Chondrocyte (in vitro differentiated cells): ENCODE measurements at regions not wholly inside any gene's neighbourhood (a gene's known extent, or its start where the extent isn't known, plus 50 kb on each side); places are given as distances from the start of the nearest gene placed in this dataset.
A peak's percentile ranks its signal among the peaks of the same experiment; 100 is the strongest.

Source experiments
- DNase-seq: peaks from one replicate; pipeline ENCODE4 v3.0.0; 2021; ENCODE audit warnings: mixed read lengths, low spot score
- H3K27ac Mint-ChIP-seq: one replicate; pipeline ENCODE4 v1.8.0; 2021; ENCODE audit warnings: mild to moderate bottlenecking, moderate library complexity, mixed read lengths; ENCODE audit not compliant: unreplicated experiment
- H3K27me3 Mint-ChIP-seq: 2 replicates; pipeline ENCODE4 v1.8.0; 2021; ENCODE audit warnings: low read depth, mixed read lengths
- H3K36me3 Mint-ChIP-seq: 2 replicates; pipeline ENCODE4 v1.8.0; 2021; ENCODE audit warnings: low read depth, mixed read lengths
- H3K4me1 Mint-ChIP-seq: 2 replicates; pipeline ENCODE4 v1.8.0; 2021; ENCODE audit warnings: low read depth, mild to moderate bottlenecking, mixed read lengths
- H3K4me3 Mint-ChIP-seq: one replicate; pipeline ENCODE4 v1.8.0; 2021; ENCODE audit warnings: mild to moderate bottlenecking, moderate library complexity, mixed read lengths; ENCODE audit not compliant: unreplicated experiment
- H3K9me3 Mint-ChIP-seq: 2 replicates; pipeline ENCODE4 v1.8.0; 2021; ENCODE audit warnings: low read depth, mixed read lengths
- TF ChIP-seq, protein P1 (sequence below): fragments of 200-600 bp; sonication (generic); IDR thresholded peaks from 2 replicates; pipeline ENCODE4 v1.5.0; 2021; ENCODE audit warnings: antibody characterized with exemption, mild to moderate bottlenecking, moderate library complexity

DNA sequence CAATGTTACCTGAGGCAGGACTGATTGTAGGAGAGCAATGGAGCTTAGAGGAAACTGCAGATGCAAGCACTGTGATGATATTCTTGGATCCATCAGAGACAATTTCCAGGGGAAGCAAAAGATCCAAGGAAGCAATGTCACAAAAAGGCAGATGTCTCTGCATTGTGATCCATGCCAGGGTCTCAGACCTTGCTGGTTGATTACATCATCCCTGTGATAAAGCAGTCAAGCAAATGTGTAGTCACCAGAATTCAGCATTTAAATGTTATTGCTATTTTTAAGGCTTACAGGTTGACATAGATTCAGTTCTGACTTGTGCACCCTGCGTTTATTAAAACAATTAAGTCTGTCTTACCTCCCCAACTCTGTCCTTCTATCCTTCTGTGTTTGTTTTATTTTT is 56.8 kb upstream of the CCDC85A start:
- H3K4me3 Mint-ChIP-seq, result no peak overlapping the region
- H3K36me3 Mint-ChIP-seq, result no peaks in the 10 kb centered on the region
- H3K4me1 Mint-ChIP-seq, result no peaks in the 10 kb centered on the region
- peaks cover 16% of the 10 kb centered on the region for H3K27me3 Mint-ChIP-seq
- no peaks in the 10 kb centered on the region for H3K9me3 Mint-ChIP-seq
- H3K27ac Mint-ChIP-seq, result no peak overlapping the region
- TF ChIP-seq, protein P1, sequence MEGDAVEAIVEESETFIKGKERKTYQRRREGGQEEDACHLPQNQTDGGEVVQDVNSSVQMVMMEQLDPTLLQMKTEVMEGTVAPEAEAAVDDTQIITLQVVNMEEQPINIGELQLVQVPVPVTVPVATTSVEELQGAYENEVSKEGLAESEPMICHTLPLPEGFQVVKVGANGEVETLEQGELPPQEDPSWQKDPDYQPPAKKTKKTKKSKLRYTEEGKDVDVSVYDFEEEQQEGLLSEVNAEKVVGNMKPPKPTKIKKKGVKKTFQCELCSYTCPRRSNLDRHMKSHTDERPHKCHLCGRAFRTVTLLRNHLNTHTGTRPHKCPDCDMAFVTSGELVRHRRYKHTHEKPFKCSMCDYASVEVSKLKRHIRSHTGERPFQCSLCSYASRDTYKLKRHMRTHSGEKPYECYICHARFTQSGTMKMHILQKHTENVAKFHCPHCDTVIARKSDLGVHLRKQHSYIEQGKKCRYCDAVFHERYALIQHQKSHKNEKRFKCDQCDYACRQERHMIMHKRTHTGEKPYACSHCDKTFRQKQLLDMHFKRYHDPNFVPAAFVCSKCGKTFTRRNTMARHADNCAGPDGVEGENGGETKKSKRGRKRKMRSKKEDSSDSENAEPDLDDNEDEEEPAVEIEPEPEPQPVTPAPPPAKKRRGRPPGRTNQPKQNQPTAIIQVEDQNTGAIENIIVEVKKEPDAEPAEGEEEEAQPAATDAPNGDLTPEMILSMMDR, result no peak
- no peak for DNase-seq

DNA sequence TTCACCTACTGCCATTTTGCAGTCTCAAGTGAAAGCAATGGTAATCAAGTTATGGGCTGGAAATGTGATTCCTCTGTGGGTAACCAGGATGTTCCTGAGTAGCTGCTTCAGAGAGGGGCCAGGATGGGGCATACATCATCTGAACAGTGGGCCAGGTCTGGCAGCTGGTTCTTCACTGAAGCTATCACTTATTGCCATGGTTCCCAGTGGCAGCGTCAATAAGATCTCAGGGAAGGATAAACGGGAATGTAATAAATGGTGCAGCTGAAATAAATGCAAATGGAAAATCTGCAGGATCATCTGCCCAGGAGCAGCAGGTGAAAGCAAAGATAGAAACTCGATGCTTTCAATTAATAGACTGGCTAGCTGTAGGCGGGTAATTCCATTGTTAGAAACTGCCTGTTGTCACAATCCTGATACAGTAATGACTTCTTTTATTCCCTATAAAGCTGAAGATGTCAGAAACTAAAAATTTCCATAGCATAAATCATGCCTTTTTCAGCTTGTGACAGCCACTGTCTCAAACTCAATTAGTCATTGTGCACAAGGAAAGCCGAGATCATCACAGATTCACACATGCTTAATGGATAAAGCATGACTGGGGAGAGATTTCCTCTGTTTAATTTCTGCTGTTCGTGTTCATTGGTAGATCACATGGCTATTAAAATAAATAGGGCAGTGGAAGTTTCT is 56.2 kb upstream of the CCDC85A start:
- Mint-ChIP-seq H3K9me3 (no peaks in the 10 kb centered on the region), H3K27me3 (peaks cover 16% of the 10 kb centered on the region), H3K36me3 (no peaks in the 10 kb centered on the region), H3K4me1 (no peaks in the 10 kb centered on the region), H3K4me3 (no peak overlapping the region), H3K27ac (no peak overlapping the region)
- DNase-seq, result no peak
- TF ChIP-seq, protein P1, result no peak

DNA sequence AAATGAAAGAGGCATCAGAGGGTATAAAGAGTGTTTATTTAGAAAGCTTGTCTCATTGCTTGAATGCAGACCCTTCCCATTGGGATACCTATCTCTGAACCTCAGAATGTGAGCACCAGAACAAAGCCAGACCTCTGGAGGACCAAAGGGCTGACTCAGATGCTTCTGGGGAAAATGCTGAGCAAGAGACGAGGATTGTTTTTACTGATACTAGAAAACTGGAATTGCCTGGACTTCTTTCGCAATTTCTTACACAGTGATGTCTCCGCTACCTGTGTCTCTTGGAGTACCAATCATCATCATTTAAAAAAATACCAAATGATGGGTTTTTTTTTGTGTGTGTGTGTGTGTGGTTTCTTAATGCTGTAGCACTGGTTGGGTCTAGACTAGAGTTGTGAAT is 55.6 kb upstream of the CCDC85A start:
- DNase-seq, result no peak
- Mint-ChIP-seq H3K4me1 (no peaks in the 10 kb centered on the region), H3K27me3 (peaks cover 15% of the 10 kb centered on the region), H3K9me3 (no peaks in the 10 kb centered on the region), H3K4me3 (no peak overlapping the region), H3K27ac (no peak overlapping the region), H3K36me3 (no peaks in the 10 kb centered on the region)
- TF ChIP-seq, protein P1, result no peak

DNA sequence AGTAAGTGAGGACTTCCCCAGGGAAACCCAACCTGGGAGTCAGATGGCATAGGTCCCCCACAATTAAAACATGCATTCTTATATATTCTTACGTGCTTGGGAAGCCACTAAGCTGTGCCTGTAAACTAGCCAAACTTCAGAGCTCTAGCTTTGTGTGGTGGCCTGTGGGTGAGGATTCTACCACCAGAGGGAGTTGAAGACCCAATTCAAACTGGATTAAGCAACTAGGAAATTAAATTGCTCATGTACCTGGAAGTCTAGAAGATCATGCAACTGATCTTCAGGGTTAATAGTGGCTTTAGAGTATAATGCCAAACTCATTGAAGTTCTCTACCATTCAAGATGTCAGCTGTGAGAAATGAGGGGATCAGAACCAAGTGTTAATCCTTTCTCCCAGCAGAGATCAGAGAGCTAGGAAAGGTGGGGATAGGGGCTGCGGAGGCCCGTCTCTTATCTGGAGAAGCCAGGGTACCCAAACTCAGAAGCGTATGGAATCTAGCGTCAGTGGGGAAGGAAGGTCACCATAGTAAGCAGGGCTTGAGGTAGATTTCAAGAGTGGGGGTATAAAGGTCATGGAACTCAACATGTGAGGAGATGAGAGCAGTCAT is 53.2 kb upstream of the CCDC85A start:
- no peaks in the 10 kb centered on the region for H3K4me1 Mint-ChIP-seq

DNA sequence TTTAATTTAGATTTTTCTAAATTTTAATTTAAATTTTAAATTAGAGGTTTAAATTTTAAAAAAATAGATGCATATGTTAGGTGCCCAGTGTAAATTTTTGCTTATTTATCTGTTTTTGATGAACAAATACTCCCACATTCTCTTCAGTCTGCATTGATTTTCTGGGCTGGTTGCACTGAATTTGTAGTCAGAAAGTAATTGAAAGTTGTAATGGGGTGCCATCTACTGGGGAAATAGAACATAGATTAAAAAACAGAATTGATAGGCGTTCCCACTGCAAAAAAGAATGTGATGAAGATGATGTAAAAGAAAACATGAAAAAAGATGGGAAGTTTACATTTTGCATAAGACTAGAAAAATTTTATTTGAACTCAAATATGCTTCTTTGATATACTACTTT is 51.7 kb upstream of the CCDC85A start:
- Mint-ChIP-seq H3K27me3 (peaks cover 5% of the 10 kb centered on the region), H3K9me3 (no peaks in the 10 kb centered on the region), H3K36me3 (no peaks in the 10 kb centered on the region), H3K27ac (no peak overlapping the region), H3K4me1 (no peaks in the 10 kb centered on the region), H3K4me3 (no peak overlapping the region)
- TF ChIP-seq, protein P1, result peak; percentile 83
- DNase-seq, result no peak

More for the DNA sequence above, 53.2 kb upstream of the CCDC85A start:
- TF ChIP-seq, protein P1, result peak; percentile 80
- H3K27me3 Mint-ChIP-seq, result peaks cover 11% of the 10 kb centered on the region
- H3K9me3 Mint-ChIP-seq, result no peaks in the 10 kb centered on the region
- no peak overlapping the region for H3K4me3 Mint-ChIP-seq
- H3K36me3 Mint-ChIP-seq, result no peaks in the 10 kb centered on the region
- no peak overlapping the region for H3K27ac Mint-ChIP-seq
- no peak for DNase-seq
